CD4-positive, alpha-beta T cell treated with Interleukin-17A for 4 hours (primary cell): ENCODE measurements at regions not wholly inside any gene's neighbourhood (a gene's known extent, or its start where the extent isn't known, plus 50 kb on each side); places are given as distances from the start of the nearest gene placed in this dataset.

ENCODE experiments used
- DNase-seq: peaks from one replicate; pipeline ENCODE4 v3.0.0-alpha.2; 2020; ENCODE audit warnings: mixed read lengths

DNA sequence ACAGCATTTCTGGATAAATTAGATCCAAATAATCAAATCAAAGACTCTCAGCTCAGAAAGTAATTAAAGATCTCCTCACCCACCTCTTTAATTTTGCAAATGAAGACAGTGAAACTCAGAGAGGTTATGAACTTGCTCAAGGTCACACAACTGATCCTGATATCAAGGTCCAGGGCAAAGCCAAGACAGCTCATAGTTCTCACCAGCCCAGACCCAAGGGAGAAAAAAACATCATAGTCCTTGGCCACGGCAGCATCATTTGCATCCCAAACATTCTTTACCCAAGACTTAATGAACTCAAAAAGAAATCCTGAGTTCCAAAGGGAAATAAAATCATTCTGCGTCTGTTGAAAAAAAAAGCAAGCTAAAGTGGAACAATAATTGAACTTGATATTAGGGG, 112.1 kb downstream of the DAD1 start:
- no peak for DNase-seq

DNA sequence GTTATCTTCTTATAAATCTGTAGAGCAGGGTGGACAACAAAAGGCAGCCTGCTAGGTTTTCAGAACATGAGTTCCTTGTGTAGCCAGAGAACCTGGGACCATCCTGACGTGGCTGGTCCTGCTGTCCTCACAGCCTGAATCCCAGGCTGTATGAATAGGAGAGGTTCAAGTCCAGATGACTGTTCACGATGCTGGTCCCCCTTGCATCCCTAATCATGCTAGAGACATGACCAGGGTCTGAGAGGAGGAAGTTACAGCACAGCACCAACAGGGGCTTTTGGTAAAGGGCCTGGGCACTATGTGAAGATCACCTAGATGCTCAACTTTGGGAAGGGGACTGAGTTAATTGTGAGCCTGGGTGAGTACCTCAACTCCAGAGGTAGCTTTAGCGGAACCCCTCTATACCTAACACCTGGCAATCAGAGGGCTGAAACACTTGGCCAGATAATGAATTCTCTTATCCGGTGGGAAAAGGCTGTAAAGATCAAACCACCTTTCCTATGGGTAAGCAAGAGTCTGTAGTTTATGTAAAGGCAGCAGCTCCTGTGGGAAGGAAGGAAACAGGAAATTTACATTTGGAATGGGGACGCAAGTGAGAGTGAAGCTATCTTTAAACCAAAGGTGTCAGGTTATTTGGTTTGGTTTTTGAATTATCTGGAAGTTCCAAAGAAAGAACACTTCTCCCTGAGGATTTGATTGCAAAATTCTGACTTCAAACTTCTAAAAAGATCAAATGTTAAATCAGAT, 112.8 kb downstream of the DAD1 start:
- DNase-seq, result no peak

GRCh38 chr14:22475381-22475780, 113.6 kb downstream of the DAD1 start:
- DNase-seq, result no peak

- DNase-seq, result no peak
These were observed 114.2 kb downstream of the DAD1 start for GRCh38 chr14:22474730-22475351.

DNA sequence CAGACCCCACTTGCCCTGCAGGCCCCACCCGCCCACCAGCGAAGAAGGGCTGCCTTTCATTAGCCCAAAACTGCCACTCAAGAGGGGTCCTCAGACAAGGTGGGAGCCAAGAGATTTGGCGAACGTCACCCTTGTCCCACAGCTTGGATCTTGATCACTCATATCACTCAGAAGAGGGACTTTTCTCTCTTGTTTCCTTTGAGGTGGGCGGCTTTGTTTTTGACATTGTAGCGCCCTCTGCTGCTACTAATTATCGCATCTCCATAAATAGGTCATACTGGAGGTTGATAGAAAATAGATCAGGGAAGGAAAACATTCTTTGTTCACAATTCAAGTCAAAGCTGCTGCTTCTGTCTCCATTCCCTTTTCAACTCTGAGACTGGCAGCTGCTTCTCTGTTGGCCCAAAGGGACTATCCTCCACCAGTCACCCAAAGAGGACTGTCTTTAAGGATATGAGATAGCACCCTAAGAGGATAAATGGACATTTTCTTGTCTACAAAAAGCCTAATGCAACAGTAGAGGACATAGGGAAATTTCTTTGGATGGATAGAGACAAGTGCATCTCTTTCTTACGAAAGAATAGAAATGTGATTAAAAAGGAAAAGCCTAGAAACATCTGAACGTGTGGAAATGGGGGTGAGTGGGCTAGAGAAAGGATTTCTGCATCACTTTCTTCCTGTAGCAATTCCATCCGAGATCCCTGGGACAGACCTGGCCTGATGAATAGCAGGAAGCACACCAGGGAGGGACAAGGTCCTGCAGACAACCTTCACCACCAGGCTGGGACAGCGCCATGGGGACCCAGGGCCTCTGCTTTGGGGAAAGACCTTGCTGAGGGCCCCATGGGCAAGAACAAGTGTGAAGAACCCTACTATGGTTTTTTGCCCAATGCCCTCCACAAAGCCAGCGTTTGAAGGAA, 115.8 kb downstream of the DAD1 start:
- DNase-seq, result no peak

GRCh38 chr14:22472466-22472865, 116.6 kb downstream of the DAD1 start:
- DNase-seq, result no peak

DNA sequence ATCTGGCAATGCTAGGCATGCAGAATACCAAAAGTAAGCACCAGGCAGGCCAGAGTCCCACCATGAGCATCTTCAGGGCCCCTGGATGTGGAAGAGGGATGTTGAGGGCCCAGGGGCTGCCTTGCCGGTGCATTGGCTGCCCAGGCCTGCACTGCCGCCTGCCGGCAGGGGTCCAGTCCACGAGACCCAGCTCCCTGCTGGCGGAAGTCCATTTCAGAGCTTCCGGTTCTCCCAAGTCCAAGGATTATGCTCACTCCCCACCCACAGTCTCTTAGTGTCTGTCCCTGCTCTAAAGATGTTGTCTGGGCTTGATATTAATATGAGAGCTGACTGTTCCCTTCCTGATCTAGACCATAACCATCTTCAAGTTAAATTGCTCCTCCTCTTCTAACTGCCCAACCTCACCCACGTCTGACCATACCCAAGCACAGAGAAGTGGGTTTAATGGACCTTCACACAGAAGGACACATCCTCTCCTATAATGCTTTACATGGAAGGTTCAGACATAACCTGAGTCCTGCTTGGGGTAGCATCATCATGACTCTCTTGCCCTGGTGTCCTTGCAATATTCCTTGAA, 117.4 kb downstream of the DAD1 start:
- DNase-seq, result no peak

GRCh38 chr14:22469538-22470303, 119.3 kb downstream of the DAD1 start:
- DNase-seq, result no peak

DNA sequence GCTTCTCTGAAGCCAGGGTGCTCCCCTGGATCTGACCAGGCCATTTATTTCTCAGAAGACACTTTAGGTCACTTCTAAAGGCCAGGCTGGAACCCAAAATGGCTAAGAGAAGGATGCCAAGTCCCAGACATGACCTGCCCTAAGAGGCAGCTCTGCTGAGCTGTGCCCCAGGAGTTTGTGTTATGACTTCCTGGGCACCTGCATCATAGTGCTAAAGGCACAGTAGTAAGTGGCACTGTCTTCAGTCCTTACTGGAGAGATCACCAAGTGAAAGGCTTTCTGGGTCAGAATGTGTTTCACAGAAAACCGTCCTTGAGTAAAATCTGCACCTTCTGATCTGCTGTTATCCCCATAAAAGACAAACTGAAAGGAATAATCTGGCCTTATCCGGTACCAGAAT, 120.2 kb downstream of the DAD1 start:
- no peak for DNase-seq

GRCh38 chr14:22466491-22466890, 122.5 kb downstream of the DAD1 start:
- no peak for DNase-seq

- no peak for DNase-seq
These were observed 123.7 kb downstream of the DAD1 start for GRCh38 chr14:22465201-22465840.

DNA sequence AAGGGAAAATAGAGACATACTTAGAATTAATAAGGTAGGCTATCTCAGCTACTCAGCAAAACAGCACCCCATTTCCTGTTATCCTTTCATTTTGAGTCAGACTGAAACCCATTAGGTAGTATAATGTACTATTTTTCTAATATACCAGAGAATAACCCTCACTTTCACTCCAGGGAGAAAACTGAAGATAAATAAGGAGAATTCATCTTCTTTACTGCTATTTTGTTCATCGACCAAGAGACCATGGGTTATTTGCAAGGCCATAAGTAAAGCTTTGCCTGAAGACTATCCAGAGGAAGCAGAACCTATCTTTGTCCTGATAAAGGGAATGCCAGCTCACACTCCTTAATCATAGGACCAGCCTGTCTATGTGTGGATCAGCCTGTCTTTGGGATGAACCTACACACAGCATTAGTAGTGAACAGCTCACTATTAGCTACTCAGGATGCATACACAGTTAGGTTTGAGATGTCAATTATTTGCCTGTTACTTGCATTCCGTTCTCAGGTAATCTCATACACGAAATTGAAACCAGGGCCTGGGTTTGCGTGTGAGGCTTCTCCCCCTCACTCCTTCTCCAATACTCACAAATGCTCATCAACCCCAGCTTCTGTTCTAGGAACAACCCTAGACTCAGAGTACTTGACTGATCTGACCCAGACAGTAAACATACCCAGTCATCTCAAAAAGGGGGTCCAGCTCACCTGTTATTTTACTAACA, 124.4 kb downstream of the DAD1 start:
- no peak for DNase-seq

GRCh38 chr14:22463763-22464173, 125.3 kb downstream of the DAD1 start:
- DNase-seq, result no peak

GRCh38 chr14:22462923-22463322, 126.1 kb downstream of the DAD1 start:
- DNase-seq, result no peak

GRCh38 chr14:22460461-22461195, 128.4 kb downstream of the DAD1 start:
- no peak for DNase-seq

DNA sequence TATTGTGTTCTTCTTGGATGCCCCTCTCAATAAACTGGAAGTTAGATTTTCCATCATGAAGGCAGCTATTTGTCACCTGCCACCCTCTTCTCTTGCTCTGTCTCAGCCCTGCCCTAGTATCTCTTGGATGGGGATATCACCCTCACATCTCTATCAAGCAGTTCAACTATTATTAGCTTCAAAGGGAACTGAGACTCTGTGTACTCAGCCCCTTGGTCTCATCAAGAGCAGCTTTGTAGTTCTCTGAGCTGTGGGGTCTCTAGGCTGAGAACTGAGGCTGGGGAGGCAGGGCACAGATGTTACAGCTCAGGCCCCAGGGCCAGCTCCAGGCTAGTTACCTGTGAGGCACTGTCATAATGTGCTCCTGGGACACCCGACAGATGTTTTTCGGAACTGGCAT, 130.3 kb downstream of the DAD1 start:
- DNase-seq, result no peak

GRCh38 chr14:22456998-22457594, 131.9 kb downstream of the DAD1 start:
- no peak for DNase-seq

GRCh38 chr14:22456421-22456820, 132.6 kb downstream of the DAD1 start:
- DNase-seq, result no peak

DNA sequence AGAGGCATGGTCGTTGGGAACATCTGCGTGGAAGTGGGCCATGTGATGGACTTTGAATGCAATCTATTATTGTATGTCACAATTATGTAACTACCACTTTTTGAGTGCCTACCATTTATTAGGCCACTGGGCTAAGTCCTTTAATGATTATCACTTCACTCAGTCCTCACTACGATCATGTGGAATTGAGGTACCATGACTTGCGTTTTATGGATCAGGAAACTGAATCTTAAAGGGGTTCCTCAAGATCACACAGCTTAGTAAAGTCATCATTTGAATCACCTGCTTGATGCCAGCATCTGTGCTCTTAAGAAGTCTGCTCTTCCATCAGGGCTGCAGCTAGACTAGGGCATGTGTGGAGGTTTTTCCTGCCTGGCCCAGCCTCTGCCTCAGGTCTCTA, 136.7 kb downstream of the DAD1 start:
- no peak for DNase-seq

DNA sequence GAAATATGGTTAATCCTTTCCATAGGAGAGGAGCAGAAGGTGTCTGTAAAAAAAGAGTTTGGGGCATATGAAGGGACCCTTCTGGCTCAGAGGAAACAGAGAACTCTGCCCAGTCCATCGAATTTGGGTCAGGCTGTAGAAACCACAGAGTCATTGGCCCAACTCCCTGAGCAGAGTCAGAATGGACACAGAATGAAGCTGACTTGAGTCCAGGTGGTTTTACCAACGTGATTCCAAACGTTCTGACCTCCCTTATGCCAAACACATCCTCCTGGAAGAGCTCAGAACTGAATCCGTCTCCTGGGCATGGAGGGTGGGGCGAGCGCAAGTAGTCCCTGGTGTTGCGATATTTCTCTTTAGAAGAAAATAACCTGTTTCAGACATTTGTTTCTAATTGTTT, 138.8 kb downstream of the DAD1 start:
- DNase-seq, result no peak
